H9 (cell line): ENCODE measurements at regions not wholly inside any gene's neighbourhood (a gene's known extent, or its start where the extent isn't known, plus 50 kb on each side); places are given as distances from the start of the nearest gene placed in this dataset.

Experiments
- DNase-seq: peaks from one replicate; pipeline ENCODE4 v3.0.0-alpha.2; 2017
- H2AFZ ChIP-seq: one replicate; pipeline ENCODE4 v1.6.1; 2013; ENCODE audit warnings: mild to moderate bottlenecking, low read length, control low read depth, moderate library complexity
- H2AK5ac ChIP-seq: 2 replicates; pipeline ENCODE4 v1.6.1; 2013; ENCODE audit warnings: low read length, control low read depth, mixed read lengths; ENCODE audit not compliant: insufficient read length
- H2BK120ac ChIP-seq: one replicate; pipeline ENCODE4 v1.6.1; 2013; ENCODE audit warnings: low read depth, mild to moderate bottlenecking, low read length, control low read depth, inconsistent platforms; ENCODE audit not compliant: poor library complexity, severe bottlenecking
- H2BK12ac ChIP-seq: 2 replicates; pipeline ENCODE4 v1.6.1; 2013; ENCODE audit warnings: low read length, control low read depth, mixed read lengths, low read depth; ENCODE audit not compliant: insufficient read length
- H2BK15ac ChIP-seq: 2 replicates; pipeline ENCODE4 v1.6.1; 2013; ENCODE audit warnings: low read depth, low read length, control low read depth
- H2BK20ac ChIP-seq: one replicate; pipeline ENCODE4 v1.6.1; 2013; ENCODE audit warnings: low read depth, mild to moderate bottlenecking, low read length, control low read depth, inconsistent platforms; ENCODE audit not compliant: poor library complexity, severe bottlenecking
- H2BK5ac ChIP-seq: 2 replicates; pipeline ENCODE4 v1.6.1; 2013; ENCODE audit warnings: low read length, control low read depth, mixed read lengths; ENCODE audit not compliant: insufficient read length
- H3K14ac ChIP-seq: 2 replicates; pipeline ENCODE4 v1.6.1; 2013; ENCODE audit warnings: low read length, control low read depth; ENCODE audit not compliant: insufficient read depth
- H3K18ac ChIP-seq: 2 replicates; pipeline ENCODE4 v1.6.1; 2013; ENCODE audit warnings: low read depth, mild to moderate bottlenecking, mixed read lengths, low read length, control low read depth; ENCODE audit not compliant: insufficient read length
- H3K23ac ChIP-seq: 2 replicates; pipeline ENCODE4 v1.6.1; 2013; ENCODE audit warnings: low read length, control low read depth, mixed read lengths, low read depth; ENCODE audit not compliant: insufficient read length
- H3K23me2 ChIP-seq: 2 replicates; pipeline ENCODE4 v1.6.1; 2013; ENCODE audit warnings: low read depth, mild to moderate bottlenecking, mixed read lengths, low read length, control low read depth; ENCODE audit not compliant: insufficient read length, poor library complexity, severe bottlenecking
- H3K27ac ChIP-seq: 2 replicates; pipeline ENCODE4 v1.5.1; 2013; ENCODE audit warnings: low read length, control low read depth, mixed read lengths, low read depth; ENCODE audit not compliant: insufficient read length
- H3K27me3 ChIP-seq: 2 replicates; pipeline ENCODE4 v1.6.1; 2013; ENCODE audit warnings: low read length, control low read depth, inconsistent platforms; ENCODE audit not compliant: insufficient read depth
- H3K4ac ChIP-seq: 2 replicates; pipeline ENCODE4 v1.6.1; 2013; ENCODE audit warnings: low read depth, mild to moderate bottlenecking, control low read depth, inconsistent platforms, low read length, moderate library complexity
- H3K4me1 ChIP-seq: 2 replicates; pipeline ENCODE4 v1.6.1; 2013; ENCODE audit warnings: low read length, control low read depth, inconsistent platforms; ENCODE audit not compliant: insufficient read depth
- H3K4me2 ChIP-seq: 2 replicates; pipeline ENCODE4 v1.6.1; 2013; ENCODE audit warnings: low read length, control low read depth, mixed read lengths; ENCODE audit not compliant: insufficient read length, insufficient read depth
- H3K56ac ChIP-seq: 2 replicates; pipeline ENCODE4 v1.6.1; 2013; ENCODE audit warnings: low read depth, mild to moderate bottlenecking, mixed read lengths, low read length, control low read depth; ENCODE audit not compliant: insufficient read length
- H3K79me1 ChIP-seq: 2 replicates; pipeline ENCODE4 v1.6.1; 2013; ENCODE audit warnings: low read depth, mild to moderate bottlenecking, moderate library complexity, low read length, control low read depth, inconsistent platforms; ENCODE audit not compliant: insufficient read depth, poor library complexity, severe bottlenecking
- H3K79me2 ChIP-seq: 2 replicates; pipeline ENCODE4 v1.6.1; 2013; ENCODE audit warnings: low read length, control low read depth, inconsistent platforms; ENCODE audit not compliant: insufficient read depth
- H3K9ac ChIP-seq: 2 replicates; pipeline ENCODE4 v1.6.1; 2013; ENCODE audit warnings: low read length, control low read depth, mixed read lengths; ENCODE audit not compliant: insufficient read length; ENCODE audit errors: extremely low read depth
- H3K9me3 ChIP-seq: one replicate; pipeline ENCODE4 v1.6.1; 2013; ENCODE audit warnings: low read depth, low read length, inconsistent platforms; ENCODE audit not compliant: control insufficient read depth
- H3T11ph ChIP-seq: one replicate; pipeline ENCODE4 v1.6.1; 2013; ENCODE audit warnings: mild to moderate bottlenecking, low read length, control low read depth, inconsistent platforms
- H4K20me1 ChIP-seq: one replicate; pipeline ENCODE4 v1.6.1; 2013; ENCODE audit not compliant: control insufficient read depth, insufficient read length, insufficient read depth
- H4K5ac ChIP-seq: 2 replicates; pipeline ENCODE4 v1.6.1; 2013; ENCODE audit warnings: low read depth, mild to moderate bottlenecking, mixed read lengths, low read length, control low read depth; ENCODE audit not compliant: insufficient read length
- H4K8ac ChIP-seq: replicated peaks from 2 replicates; pipeline ENCODE4 v1.6.1; 2013; ENCODE audit warnings: low read length, control low read depth, mixed read lengths, low read depth; ENCODE audit not compliant: insufficient read length
- H4K91ac ChIP-seq: 2 replicates; pipeline ENCODE4 v1.6.1; 2013; ENCODE audit warnings: low read depth, mild to moderate bottlenecking, moderate library complexity, mixed read lengths, low read length, control low read depth; ENCODE audit not compliant: insufficient read length
- H3K27ac Mint-ChIP-seq, 3 experiments: 2 replicates in 2 of 3; 3 replicates in 1 of 3; pipeline ENCODE4 v1.8.0; 2020 to 2021; ENCODE audit warnings: mixed read lengths in 3 of 3, mild to moderate bottlenecking in 1 of 3, moderate library complexity in 1 of 3
- H3K27me3 Mint-ChIP-seq: 2 replicates; pipeline ENCODE4 v1.8.0; 2021; ENCODE audit warnings: low read depth, mild to moderate bottlenecking, moderate library complexity, mixed read lengths
- H3K36me3 Mint-ChIP-seq, 3 experiments: 2 replicates in 2 of 3; 3 replicates in 1 of 3; pipeline ENCODE4 v1.8.0; 2020 to 2021; ENCODE audit warnings: low read depth in 3 of 3, mixed read lengths in 3 of 3; ENCODE audit not compliant: insufficient read depth in 1 of 3
- H3K4me1 Mint-ChIP-seq, 2 experiments: 2 replicates each; pipeline ENCODE4 v1.8.0; 2020; ENCODE audit warnings: mixed read lengths in 2 of 2
- H3K4me3 Mint-ChIP-seq, 2 experiments: 2 replicates in 1 of 2; 3 replicates in 1 of 2; pipeline ENCODE4 v1.8.0; 2020 to 2021; ENCODE audit warnings: mild to moderate bottlenecking in 2 of 2, mixed read lengths in 2 of 2, moderate library complexity in 1 of 2
- H3K9me3 Mint-ChIP-seq, 2 experiments: 2 replicates in 1 of 2; 3 replicates in 1 of 2; pipeline ENCODE4 v1.8.0; 2020; ENCODE audit warnings: mild to moderate bottlenecking in 2 of 2, mixed read lengths in 2 of 2, moderate library complexity in 1 of 2
- WGBS: extraction: QIAGEN DNeasy Blood & Tissue Kit; methylation state at CpG from one replicate; pipeline ENCODE4 v1.1.7; 2013; ENCODE audit warnings: missing lambda C conversion rate, low lambda C conversion rate, mixed read lengths; ENCODE audit not compliant: insufficient read length; ENCODE audit errors: extremely low coverage; 5-methylcytosine and 5-hydroxymethylcytosine counted together
- TF ChIP-seq, protein P1 (sequence below): fragments of 200-600 bp; sonication (generic); conservative IDR thresholded peaks from 3 replicates; pipeline ENCODE4 v1.8.0; 2021; ENCODE audit warnings: antibody characterized with exemption, mild to moderate bottlenecking

DNA sequence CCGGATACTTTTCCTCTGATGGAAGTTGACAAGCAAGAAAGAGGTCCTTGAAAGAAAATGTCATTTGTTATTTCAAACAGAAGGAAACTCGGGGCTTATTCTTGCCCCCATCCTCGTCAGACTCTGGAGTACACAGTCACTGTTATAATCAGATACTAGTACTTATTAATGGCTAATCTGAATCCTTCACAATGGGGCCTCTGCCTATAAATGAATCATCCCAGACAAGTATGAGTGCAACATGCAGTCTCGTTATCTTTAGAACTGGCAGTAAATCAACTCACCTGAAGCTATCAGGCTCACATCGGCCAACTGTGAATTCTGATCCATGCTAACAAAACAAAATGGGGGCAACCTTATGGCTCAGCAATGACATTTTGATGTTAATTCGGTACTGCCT, 216.7 kb downstream of the GRIN2B start:
- Histone ChIP-seq H3K4me1 (no peaks in the 10 kb centered on the region), H2BK15ac (no peak overlapping the region), H3K27me3 (no peaks in the 10 kb centered on the region), H3K14ac (no peak overlapping the region), H2BK12ac (no peak overlapping the region), H2BK5ac (no peak overlapping the region), H3K18ac (no peak overlapping the region), H2BK120ac (no peak overlapping the region), H3K9me3 (no peaks in the 10 kb centered on the region), H4K91ac (no peak overlapping the region), H3K27ac (no peak overlapping the region), H4K20me1 (no peaks in the 10 kb centered on the region), H3K4ac (no peak overlapping the region), H4K8ac (no peak overlapping the region), H3K23ac (no peak overlapping the region), H3K56ac (no peak overlapping the region), H3K79me1 (no peaks in the 10 kb centered on the region), H3K9ac (no peak overlapping the region), H4K5ac (no peak overlapping the region), H3T11ph (no peak overlapping the region), H2AK5ac (no peak overlapping the region), H3K79me2 (no peaks in the 10 kb centered on the region), H3K4me2 (no peak overlapping the region), H2BK20ac (no peak overlapping the region), H2AFZ (no peak overlapping the region), H3K23me2 (no peaks in the 10 kb centered on the region)
- no peak for DNase-seq
- H3K4me1 Mint-ChIP-seq: peaks cover 0 to 6% of the 10 kb centered on the region in 2 experiments; a peak in 1 of 4 replicates
- no CpG with 5 or more reads among the region's 6 CpGs for whole genome bisulfite sequencing
- H3K4me3 Mint-ChIP-seq: no peak overlapping the region
- no peaks in the 10 kb centered on the region for H3K36me3 Mint-ChIP-seq
- H3K27me3 Mint-ChIP-seq: peaks cover 4% of the 10 kb centered on the region
- no peak overlapping the region for H3K27ac Mint-ChIP-seq
- H3K9me3 Mint-ChIP-seq: no peaks in the 10 kb centered on the region
- TF ChIP-seq, protein P1, sequence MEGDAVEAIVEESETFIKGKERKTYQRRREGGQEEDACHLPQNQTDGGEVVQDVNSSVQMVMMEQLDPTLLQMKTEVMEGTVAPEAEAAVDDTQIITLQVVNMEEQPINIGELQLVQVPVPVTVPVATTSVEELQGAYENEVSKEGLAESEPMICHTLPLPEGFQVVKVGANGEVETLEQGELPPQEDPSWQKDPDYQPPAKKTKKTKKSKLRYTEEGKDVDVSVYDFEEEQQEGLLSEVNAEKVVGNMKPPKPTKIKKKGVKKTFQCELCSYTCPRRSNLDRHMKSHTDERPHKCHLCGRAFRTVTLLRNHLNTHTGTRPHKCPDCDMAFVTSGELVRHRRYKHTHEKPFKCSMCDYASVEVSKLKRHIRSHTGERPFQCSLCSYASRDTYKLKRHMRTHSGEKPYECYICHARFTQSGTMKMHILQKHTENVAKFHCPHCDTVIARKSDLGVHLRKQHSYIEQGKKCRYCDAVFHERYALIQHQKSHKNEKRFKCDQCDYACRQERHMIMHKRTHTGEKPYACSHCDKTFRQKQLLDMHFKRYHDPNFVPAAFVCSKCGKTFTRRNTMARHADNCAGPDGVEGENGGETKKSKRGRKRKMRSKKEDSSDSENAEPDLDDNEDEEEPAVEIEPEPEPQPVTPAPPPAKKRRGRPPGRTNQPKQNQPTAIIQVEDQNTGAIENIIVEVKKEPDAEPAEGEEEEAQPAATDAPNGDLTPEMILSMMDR: no peak
